Epithelial cell of proximal tubule (primary cell): ENCODE measurements at regions not wholly inside any gene's neighbourhood (a gene's known extent, or its start where the extent isn't known, plus 50 kb on each side); places are given as distances from the start of the nearest gene placed in this dataset.

Experiments
- DNase-seq: peaks from one replicate; pipeline ENCODE4 v3.0.0-alpha.2; 2011; ENCODE audit warnings: low read depth
- H3K4me3 ChIP-seq: 2 replicates; pipeline ENCODE4 v1.5.1; 2011; ENCODE audit warnings: low read depth, mild to moderate bottlenecking, low read length
- CTCF ChIP-seq: conservative IDR thresholded peaks from 2 replicates; pipeline ENCODE4 v1.5.1; 2012; ENCODE audit warnings: low read depth, mild to moderate bottlenecking, low read length

- no peak overlapping the region for H3K4me3 ChIP-seq
- no peak for TF ChIP-seq CTCF
- no peak for DNase-seq
Measured at GRCh38 chr3:113094337-113095221, 103.8 kb downstream of the GTPBP8 start.

GRCh38 chr3:113096188-113096892 lies 105.6 kb downstream of the GTPBP8 start:
- TF ChIP-seq CTCF: no peak
- no peak for DNase-seq
- H3K4me3 ChIP-seq: no peak overlapping the region

GRCh38 chr3:113097960-113098447 lies 107.2 kb downstream of the GTPBP8 start:
- no peak overlapping the region for H3K4me3 ChIP-seq
- peak; percentile 79 for DNase-seq
- TF ChIP-seq CTCF: no peak

GRCh38 chr3:113100063-113100462 lies 109.3 kb downstream of the GTPBP8 start:
- no peak for TF ChIP-seq CTCF
- DNase-seq: no peak
- H3K4me3 ChIP-seq: no peak overlapping the region

- TF ChIP-seq CTCF: no peak
- no peak overlapping the region for H3K4me3 ChIP-seq
- no peak for DNase-seq
Measured at GRCh38 chr3:113103588-113103987, 107.8 kb upstream of the BOC start.

GRCh38 chr3:113104357-113105092 lies 106.8 kb upstream of the BOC start:
- TF ChIP-seq CTCF: no peak

More at GRCh38 chr3:113104357-113105092, 106.8 kb upstream of the BOC start:
- no peak for DNase-seq
- no peak overlapping the region for H3K4me3 ChIP-seq
